ENCODE measurements at regions not wholly inside any gene's neighbourhood (a gene's known extent, or its start where the extent isn't known, plus 50 kb on each side); places are given as distances from the start of the nearest gene placed in this dataset.

DNA sequence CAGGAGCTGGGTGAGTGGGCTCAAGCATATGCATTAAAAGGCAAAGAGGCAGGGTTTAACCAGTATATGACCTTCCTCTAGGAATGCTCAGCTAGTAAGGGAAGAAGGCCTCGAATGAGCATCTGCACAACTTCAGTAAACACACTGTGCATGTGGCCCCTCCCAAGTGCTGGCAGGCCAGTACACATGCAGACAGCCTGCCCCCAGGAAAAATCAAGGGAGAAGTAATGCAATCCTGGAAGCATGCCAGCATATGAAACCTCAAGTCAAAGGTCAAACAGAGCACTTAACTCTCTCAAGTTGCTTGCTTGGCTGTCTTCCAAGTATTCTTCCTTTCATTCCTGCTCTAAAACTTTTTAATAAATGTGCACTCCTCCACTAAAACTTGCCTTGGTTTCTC, 208.4 kb downstream of the ACTR3B start:
- no peak for DNase-seq
- H2AK5ac ChIP-seq (ENCODE audit: low read depth, low read length) = no peak overlapping the region
- no peak overlapping the region for H3K4ac ChIP-seq (ENCODE audit: low read depth, low read length)
- H2BK5ac ChIP-seq (ENCODE audit: low read depth, low read length, poor library complexity, severe bottlenecking) = no peak overlapping the region
- no peak overlapping the region for H3K27ac ChIP-seq (ENCODE audit: insufficient read depth, low read length)
- CTCF ChIA-PET = no interaction called here
- POLR2A ChIA-PET (ENCODE audit: unreplicated experiment) = no interaction called here
- no peak for ATAC-seq (ENCODE audit: low read depth)
- no peaks in the 10 kb centered on the region for H3K79me1 ChIP-seq (ENCODE audit: low read depth in 1 of 2, low read length in 2 of 2)
- no peak overlapping the region for H3K4me3 ChIP-seq (ENCODE audit: insufficient read depth, low read depth, low read length)
- H3K27me3 ChIP-seq (ENCODE audit: control insufficient read depth, insufficient read depth, low read length) = no peaks in the 10 kb centered on the region
- no peak overlapping the region for H2AFZ ChIP-seq (replicated peaks; ENCODE audit: low read length, poor library complexity)
- no peak overlapping the region for H2BK15ac ChIP-seq (ENCODE audit: low read depth, low read length)
- no peak overlapping the region for H4K91ac ChIP-seq (ENCODE audit: insufficient read depth, low read depth, low read length)
- no peak overlapping the region for H3K14ac ChIP-seq (replicated peaks; ENCODE audit: low read depth, low read length)
- H3K56ac ChIP-seq (ENCODE audit: extremely low read depth, insufficient read depth, low read length) = no peak overlapping the region
- no peak overlapping the region for H3K9ac ChIP-seq (ENCODE audit: low read depth, low read length)
- no peaks in the 10 kb centered on the region for H4K20me1 ChIP-seq (ENCODE audit: insufficient read depth, low read length)
- H3K23ac ChIP-seq (ENCODE audit: low read depth, low read length) = no peak overlapping the region
- intact Hi-C loops (cut with micrococcal nuclease) = no loop called here
- dilution Hi-C loops (cut with HindIII; ENCODE audit: low sequenced_read_pairs, unreplicated experiment) = no loop called here
- no peak overlapping the region for H3K18ac ChIP-seq (ENCODE audit: low read depth, low read length)
- no peak overlapping the region for H2BK120ac ChIP-seq (ENCODE audit: low read depth, low read length)
- TF ChIP-seq, protein P1, sequence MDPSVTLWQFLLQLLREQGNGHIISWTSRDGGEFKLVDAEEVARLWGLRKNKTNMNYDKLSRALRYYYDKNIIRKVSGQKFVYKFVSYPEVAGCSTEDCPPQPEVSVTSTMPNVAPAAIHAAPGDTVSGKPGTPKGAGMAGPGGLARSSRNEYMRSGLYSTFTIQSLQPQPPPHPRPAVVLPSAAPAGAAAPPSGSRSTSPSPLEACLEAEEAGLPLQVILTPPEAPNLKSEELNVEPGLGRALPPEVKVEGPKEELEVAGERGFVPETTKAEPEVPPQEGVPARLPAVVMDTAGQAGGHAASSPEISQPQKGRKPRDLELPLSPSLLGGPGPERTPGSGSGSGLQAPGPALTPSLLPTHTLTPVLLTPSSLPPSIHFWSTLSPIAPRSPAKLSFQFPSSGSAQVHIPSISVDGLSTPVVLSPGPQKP (IDR thresholded peaks at IDR 0.05; ENCODE audit: borderline replicate concordance, low read depth, low read length) = no peak
- no peak for TF ChIP-seq BHLHE40 (IDR thresholded peaks at IDR 0.05; ENCODE audit: low read depth, low read length)
- TF ChIP-seq SMC3 (IDR thresholded peaks at IDR 0.05; ENCODE audit: low read depth, low read length) = no peak
- TF ChIP-seq MAFK (IDR thresholded peaks at IDR 0.05; ENCODE audit: low read depth, low read length) = no peak
- TF ChIP-seq NFE2L2 (IDR thresholded peaks at IDR 0.05; ENCODE audit: low read depth, low read length) = no peak
- in situ Hi-C loops (cut with MboI; ENCODE audit: low sequenced_read_pairs) = no loop called here
- H3K9me3 ChIP-seq (ENCODE audit: control insufficient read depth, insufficient read depth, low read length) = peaks cover 24% of the 10 kb centered on the region
- no peak overlapping the region for H4K5ac ChIP-seq (ENCODE audit: low read depth, low read length)
- H2BK20ac ChIP-seq (ENCODE audit: low read depth, low read length) = no peak overlapping the region
- H3K4me1 ChIP-seq (ENCODE audit: control insufficient read depth, insufficient read depth, low read length) = no peaks in the 10 kb centered on the region
- no TSS peak for BruUV-seq (replicated peaks)
- no peak overlapping the region for H3K4me2 ChIP-seq (ENCODE audit: low read depth, low read length)
- no peaks in the 10 kb centered on the region for H3K36me3 ChIP-seq (ENCODE audit: control insufficient read depth, insufficient read depth, low read length)
- no peaks in the 10 kb centered on the region for H3K9me1 ChIP-seq (ENCODE audit: insufficient read depth, low read length)
- H2AK9ac ChIP-seq (replicated peaks; ENCODE audit: low read depth, low read length, poor library complexity) = no peak overlapping the region
- 33% methylated on average over 1 of the region's 1 CpG; no CpG with 5 or more reads in 1 of the 2 experiments for WGBS, 2 experiments (ENCODE audit: extremely low coverage in 2 of 2, insufficient read length in 1 of 2)
- no peak overlapping the region for H4K8ac ChIP-seq (ENCODE audit: low read depth in 2 of 2, low read length in 2 of 2)
